GM12891 (cell line): ENCODE measurements at regions not wholly inside any gene's neighbourhood (a gene's known extent, or its start where the extent isn't known, plus 50 kb on each side); places are given as distances from the start of the nearest gene placed in this dataset.

Source experiments
- PAX5 ChIP-seq: IDR thresholded peaks from 2 replicates; pipeline ENCODE4 v1.6.1; 2011; ENCODE audit warnings: low read length, moderate library complexity, mild to moderate bottlenecking; ENCODE audit not compliant: insufficient read depth, severe bottlenecking
- POLR2A ChIP-seq: IDR thresholded peaks from 2 replicates; pipeline ENCODE4 v1.6.1; 2011; ENCODE audit warnings: low read depth, low read length, control low read depth
- POLR2AphosphoS5 ChIP-seq: IDR thresholded peaks from 2 replicates; pipeline ENCODE4 v1.6.1; 2011; ENCODE audit warnings: low read depth, low read length, control low read depth

DNA sequence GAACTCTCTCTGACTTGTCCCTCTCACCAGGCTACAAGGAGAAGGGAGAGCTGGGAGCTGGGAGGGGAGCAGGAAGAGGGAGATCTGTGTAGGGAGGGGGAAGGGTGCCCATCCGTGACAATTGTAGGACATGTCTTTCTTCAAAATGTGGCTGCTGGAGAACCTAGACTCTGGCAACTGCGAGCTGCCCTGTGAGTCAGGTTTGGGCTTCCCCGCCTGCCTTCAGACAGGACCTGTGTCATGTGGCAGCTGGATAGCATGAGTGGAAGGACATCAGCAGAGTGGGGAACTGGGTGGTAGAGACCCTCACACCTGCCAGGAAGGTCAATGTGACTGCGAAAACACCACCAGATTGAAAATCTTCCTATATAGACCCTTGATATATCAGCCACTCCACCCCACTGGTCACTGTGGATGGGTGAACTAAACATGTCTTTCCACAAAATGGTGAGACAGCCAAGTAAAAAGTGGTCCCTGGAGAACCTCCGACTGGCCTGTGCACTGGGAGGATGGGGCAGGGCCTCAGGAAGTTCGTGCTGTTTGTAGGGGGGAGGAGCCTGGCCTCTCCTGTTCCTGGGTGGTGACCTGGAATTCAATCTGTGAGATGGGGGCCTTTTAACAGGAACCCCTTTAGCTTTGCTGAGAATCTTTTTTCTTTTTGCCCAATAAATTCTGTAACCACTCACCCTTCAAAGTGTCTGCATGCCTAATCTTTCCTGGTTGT, 62.2 kb upstream of the CAPRIN2 start:
- TF ChIP-seq POLR2A: no peak
- no peak for TF ChIP-seq PAX5
- TF ChIP-seq POLR2AphosphoS5: no peak
